Stimulated activated CD4-positive, alpha-beta T cell treated with anti-CD3 and anti-CD28 coated beads, Interleukin-2, amount 100 ng/mL, for 48 hours (primary cell): ENCODE measurements at regions not wholly inside any gene's neighbourhood (a gene's known extent, or its start where the extent isn't known, plus 50 kb on each side); places are given as distances from the start of the nearest gene placed in this dataset.
"Not testable (repeated sequence)": the region's sequence is repeated elsewhere in the genome, so short reads cannot be mapped to it uniquely, and the experiment has no call there.

Experiments
- DNase-seq, 2 donors: peaks; one replicate each; pipeline ENCODE4 v3.0.0-alpha.2; 2020

DNA sequence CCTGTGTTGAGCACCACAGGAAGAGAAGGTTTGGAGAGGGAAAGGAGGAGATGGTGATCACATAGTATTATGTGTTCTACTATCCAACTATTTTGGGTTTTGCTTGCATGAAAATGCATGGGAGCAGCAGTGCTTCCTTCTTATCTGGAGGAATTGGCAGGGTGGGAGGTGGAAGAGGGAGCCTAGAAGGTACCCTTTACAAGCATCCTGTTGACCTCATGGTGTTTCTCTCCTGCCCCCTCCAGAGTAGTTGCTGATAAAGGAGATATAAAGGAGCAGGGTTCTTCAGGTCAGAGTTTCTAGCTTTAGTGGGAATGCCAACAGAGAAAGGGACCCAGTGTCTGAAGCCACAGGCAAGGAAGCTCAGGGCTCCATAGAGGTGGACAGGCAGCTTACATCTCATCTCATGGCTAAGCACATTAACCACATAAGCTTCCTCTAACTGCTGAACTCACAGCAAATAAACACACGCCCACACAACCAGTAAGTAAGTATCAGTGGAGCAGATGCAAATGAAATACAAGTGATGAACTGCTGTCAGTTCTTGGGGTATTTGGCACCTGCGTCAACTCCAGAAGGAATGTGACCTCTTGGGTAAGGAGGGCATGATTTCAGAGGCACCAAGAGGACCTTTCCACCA, 174.2 kb upstream of the SLC38A2 start:
- no peak for DNase-seq

DNA sequence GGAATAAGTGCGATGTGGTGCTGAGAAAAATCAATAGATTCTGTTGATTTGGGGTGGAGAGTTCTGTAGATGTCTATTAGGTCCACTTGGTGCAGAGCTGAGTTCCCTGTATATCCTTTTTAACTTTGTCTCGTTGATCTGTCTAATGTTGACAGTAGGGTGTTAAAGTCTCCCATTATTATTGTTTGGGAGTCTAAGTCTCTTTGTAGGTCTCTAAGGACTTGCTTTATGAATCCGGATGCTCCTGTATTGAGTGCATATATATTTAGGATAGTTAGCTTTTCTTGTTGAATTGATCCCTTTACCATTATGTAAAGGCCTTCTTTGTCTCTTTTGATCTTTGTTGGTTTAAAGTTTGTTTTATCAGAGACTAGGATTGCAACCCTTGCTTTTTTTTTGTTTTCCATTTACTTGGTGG, 170.8 kb upstream of the SLC38A2 start:
- DNase-seq = not testable (repeated sequence)

GRCh38 chr12:46538976-46539375, 166.4 kb upstream of the SLC38A2 start:
- DNase-seq = no peak

DNA sequence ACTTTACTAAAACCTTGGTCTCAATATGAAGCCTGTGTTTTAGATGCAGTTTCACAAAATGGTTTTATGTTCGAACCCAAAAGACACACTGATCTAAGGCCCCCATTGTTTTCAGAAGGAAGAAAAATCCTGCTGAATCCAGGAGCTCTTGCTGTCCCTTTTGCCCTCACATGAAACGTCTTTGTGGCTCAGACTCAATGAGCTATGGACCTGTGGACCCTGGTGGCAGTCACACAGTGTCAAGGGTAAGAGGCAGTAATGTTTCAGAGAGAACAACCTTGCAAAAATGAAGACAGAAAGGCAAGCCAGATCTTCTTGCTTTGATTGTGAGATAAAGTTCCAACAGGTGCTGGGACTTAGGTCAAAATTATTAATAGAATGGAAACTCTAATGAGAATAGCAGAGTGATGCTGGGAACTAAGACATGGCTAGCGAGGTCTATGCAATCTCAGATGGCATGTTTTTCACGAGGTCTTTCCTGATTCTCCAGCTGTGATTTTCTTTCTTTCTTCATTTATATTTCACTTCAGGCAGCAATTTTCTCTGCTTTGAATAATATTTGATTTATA, 164.9 kb upstream of the SLC38A2 start:
- DNase-seq = no peak

- DNase-seq = not testable (repeated sequence)
Measured at GRCh38 chr12:46536316-46536715, 163.7 kb upstream of the SLC38A2 start.

DNA sequence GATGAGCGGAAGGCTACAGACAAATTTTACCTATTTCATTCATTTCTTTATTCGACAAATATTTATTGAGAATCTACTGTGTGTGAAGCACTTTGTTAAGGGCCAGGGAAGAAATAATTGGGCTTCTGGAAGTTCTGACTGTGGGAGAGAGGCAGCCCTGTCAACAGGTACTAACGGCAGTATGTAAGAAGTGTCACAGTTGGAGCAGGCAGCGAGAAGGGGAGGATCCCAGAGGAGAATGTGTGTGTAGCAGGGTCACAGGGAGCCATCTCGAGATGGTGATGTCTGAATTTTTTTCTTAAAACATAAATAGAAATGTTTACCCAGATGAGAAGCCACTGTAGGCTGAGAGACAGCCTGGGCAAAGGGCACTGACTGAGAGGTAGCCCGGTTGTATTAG, 163.3 kb upstream of the SLC38A2 start:
- DNase-seq = no peak

DNA sequence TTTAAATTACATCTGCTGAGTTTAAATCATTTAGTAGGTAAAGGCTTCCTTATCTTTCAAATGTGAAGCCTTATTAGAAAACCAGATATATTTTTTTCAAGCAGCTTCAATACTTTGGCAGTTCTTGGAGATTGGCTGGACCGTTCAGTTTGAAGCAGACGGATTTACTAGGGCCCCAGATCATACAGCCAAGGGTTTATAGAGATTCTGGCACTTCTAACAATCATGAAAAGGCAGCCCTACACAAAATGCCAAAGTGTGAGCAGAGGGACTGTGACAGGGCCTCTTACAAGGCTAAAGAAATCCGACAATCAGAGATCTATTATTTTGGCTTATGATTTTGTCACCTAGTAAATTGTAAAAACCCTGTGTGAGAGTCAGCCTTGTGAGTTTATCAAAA, 162.8 kb upstream of the SLC38A2 start:
- no peak for DNase-seq

GRCh38 chr12:46534327-46534840, 161.8 kb upstream of the SLC38A2 start:
- no peak for DNase-seq

DNA sequence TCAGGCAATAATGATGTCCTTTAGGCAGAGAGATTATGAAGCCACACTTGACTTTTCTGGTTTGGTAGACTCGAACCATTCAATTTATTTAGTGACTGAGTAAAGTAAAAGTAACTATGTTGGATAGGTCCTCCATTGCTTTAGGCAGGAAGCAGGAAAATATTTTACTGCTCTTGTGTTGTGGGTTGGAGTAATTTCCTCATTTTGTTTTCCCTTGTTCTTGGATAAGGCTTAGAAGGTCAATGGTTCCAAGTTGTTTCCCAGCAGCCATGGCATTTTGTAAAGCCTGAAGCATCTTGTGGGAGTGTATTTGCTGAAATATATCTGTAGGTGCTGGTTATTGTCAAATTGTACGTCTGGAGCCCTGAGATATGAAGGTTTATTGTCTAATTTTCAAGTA, 161.2 kb upstream of the SLC38A2 start:
- DNase-seq = no peak

- no peak for DNase-seq
Measured at GRCh38 chr12:46531804-46532203, 159.2 kb upstream of the SLC38A2 start.

DNA sequence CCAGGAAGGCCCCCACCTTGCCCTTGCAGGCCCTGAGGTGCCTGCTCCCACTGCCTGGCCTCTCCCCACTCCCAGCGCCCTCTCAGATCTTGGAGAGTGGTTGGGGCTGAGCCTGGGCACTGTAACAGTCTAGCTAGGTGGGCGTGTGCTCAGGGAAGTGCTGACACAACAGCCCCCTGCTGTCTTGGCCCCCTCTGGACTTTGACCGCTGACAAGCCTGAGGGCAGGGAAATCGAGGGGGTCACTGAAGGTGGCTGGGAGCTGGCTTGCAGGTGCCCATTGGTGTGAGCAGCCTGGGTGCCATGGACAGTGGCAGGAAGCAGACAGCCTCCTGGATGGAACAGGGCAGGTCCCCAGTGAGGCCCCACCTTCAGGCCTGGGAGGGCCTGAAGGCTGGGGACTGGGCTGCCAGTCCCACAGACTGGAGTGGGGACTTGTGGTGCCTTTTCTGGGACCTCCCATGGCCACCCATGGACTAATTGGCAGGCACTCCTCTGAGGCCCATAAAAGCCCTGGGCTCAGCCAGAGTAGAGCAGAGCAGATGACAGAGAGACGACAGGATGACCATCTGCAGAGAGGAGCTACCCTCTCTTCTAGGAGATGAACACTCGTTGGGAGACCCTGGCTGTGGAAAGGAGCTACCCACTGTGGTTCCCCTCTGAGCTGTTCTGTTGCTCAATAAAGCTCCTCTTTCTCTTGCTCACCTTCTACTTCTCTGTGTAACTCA, 158.6 kb upstream of the SLC38A2 start:
- DNase-seq = no peak

DNA sequence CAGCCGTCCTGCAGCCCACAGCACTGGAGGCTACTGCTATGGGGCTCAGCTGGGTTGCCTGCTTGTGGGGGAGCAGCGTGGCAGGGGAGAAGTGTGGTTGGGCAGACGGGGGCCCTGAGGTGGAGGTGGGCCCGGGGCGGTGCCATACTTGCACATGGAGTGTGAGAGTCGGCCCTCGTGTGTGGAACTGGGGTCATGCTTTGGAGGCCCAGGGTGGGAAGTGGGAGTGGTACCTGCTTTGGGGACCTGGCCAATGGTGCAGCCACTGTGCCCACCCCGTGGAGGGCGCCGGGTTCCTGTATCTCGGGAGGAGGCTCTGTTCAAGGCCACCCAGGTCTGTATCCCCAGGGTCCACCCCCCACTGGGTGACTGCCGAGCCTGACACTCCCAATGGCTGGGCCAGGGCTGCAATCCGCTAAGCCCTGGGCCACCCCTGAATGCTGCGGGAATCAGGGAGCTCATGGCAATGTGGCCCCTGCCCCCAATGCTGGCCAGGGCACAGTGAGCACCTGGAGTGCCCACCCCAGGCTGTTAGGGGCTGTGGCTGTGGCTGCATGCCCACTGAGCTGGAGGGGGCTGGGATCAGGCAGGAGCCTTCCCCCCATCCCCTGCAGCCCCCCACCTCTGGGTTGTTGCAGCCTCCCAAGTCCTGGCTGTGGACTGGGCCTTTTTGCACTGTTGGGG, 157.9 kb upstream of the SLC38A2 start:
- no peak for DNase-seq

DNA sequence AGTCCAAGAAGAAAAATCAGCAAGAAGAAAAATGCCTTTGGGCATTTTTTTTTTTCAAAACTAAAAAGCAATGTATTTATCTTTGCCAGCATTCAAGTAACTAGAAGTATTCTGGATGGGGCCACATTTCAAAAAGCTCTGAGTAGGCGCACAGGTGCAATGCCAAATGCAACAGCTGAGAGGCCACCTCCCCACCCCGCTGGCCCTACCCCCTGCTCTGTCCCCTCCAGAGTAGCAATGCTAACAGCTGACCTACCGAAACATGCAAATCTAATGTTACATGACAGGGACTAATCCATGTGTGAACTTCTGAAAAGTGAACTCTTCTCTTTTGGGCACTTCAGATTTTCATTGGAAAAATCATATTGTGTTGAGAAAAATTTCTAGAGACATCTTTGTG, 153.7 kb upstream of the SLC38A2 start:
- DNase-seq = no peak

GRCh38 chr12:46524778-46525177, 152.2 kb upstream of the SLC38A2 start:
- no peak for DNase-seq

DNA sequence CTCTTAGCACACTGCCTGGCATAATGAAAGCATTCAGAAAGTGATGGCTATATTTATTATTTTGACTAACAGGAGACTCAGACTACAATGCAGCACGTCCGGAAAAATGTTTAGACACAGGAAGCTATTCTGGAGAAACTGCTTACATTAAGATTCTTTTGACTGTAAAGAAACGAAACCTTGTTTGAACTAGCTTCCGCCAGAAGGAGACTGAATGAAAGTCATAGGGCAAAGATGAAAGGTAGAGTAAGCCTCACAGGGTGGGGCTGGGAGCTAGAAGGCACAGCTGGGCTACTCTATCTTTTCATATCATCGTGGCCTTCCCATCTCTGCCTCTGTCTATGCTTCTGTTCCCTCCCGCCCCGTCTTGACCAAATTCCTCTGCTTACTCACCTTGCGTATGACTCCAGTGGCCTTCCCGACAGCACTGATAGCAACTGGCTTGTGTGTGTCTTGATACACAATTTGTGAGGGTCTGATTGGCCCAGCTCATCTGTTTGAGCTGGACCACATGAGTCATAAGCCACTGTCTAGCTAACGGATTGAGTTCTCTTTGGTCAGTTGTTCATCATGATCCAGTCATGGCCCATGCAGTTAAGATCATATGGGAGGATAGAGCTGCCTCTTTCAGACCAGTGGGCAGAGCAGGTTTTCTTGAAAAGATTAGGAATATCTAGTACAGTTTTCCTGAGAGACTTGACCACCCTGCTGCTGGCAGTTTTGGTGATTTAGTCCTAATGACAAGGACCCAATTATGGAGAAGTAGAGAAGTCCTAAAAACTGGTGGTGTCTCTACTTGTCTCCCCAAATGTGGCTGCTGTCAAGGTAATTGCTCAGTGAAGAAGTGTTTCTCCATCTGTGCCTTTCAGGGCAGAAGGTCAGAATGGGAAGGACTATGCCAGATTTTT, 151.5 kb upstream of the SLC38A2 start:
- peak; percentile 28 to 31 for DNase-seq

GRCh38 chr12:46523446-46523845, 150.9 kb upstream of the SLC38A2 start:
- DNase-seq = no peak

DNA sequence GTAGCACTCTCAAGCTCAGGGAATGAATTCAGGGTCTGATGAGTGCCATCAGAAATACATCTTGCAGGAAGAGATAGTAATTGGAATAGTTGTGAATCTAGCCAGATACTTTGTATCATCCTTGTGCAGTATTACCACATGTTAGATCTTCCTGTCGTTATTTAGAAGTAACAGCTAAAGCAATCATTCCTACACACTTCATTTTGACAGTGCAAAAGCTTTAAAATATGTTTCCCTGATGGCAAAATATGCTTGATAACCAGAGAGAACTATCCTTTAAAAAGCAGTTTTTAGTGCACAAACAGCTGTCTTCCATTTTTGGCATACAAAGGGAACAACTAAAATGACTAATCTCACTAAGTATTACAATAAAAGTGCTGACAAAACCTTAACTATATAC, 149.5 kb upstream of the SLC38A2 start:
- no peak for DNase-seq

DNA sequence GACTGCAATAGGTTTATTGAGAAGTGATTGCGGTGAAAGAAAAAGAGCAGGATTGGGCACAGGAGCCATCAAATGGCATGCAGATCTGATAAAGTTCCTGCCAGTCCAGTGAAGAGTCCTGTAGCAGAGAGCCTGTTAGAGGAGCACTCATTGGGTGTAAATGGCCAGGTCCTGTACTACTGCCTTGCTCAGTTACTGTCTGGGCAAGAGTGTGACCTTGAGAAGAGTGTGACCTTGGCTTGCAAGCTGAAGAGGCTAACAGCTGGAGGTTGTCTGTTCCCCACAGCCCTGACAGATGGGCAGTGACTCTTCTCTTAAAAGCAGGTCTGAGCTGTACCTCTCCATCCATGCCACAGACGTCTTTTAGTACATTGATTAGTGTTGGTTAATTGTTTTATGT, 148.6 kb upstream of the SLC38A2 start:
- DNase-seq = no peak

- no peak for DNase-seq
Measured at GRCh38 chr12:46519407-46519806, 146.8 kb upstream of the SLC38A2 start.

- no peak for DNase-seq
Measured at GRCh38 chr12:46518729-46519128, 146.2 kb upstream of the SLC38A2 start.

- no peak for DNase-seq
Measured at GRCh38 chr12:46518169-46518568, 145.6 kb upstream of the SLC38A2 start.

DNA sequence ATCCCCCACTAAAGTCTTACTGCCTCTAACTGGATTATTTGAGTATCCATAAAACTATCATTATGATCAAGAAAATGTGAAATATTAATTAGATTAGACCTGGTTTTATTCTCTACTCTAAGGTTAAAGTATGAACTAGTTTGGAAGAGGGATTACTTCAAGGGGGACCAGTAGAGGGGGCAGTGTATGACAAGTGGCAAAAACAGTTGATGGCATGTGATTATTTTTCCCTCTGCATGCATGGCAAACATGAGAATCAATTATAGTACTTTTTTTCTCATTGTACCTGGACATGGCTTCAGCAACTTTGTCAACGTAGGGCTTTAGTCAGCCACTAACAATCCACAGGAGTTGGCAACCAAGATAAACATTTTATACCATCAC, 145.0 kb upstream of the SLC38A2 start:
- no peak for DNase-seq
